Endodermal cell (in vitro differentiated cells): ENCODE measurements at regions not wholly inside any gene's neighbourhood (a gene's known extent, or its start where the extent isn't known, plus 50 kb on each side); places are given as distances from the start of the nearest gene placed in this dataset.

Experiments
- DNase-seq: peaks from one replicate; pipeline ENCODE4 v3.0.0-alpha.2; 2017
- H3K27ac ChIP-seq: 2 replicates; pipeline ENCODE4 v1.5.1; 2013; ENCODE audit warnings: mild to moderate bottlenecking, low read depth, low read length, moderate library complexity
- H3K27me3 ChIP-seq: 2 replicates; pipeline ENCODE4 v1.6.1; 2013; ENCODE audit warnings: mild to moderate bottlenecking, low read length, moderate library complexity; ENCODE audit not compliant: insufficient read depth, control insufficient read depth, poor library complexity, severe bottlenecking
- H3K36me3 ChIP-seq: 2 replicates; pipeline ENCODE4 v1.7.0; 2013; ENCODE audit warnings: mild to moderate bottlenecking, low read length, moderate library complexity; ENCODE audit not compliant: control insufficient read depth, insufficient read depth
- H3K4me1 ChIP-seq: one replicate; pipeline ENCODE4 v1.7.0; 2013; ENCODE audit warnings: low read length; ENCODE audit not compliant: control insufficient read depth, insufficient read depth
- H3K4me3 ChIP-seq: 2 replicates; pipeline ENCODE4 v1.5.1; 2013; ENCODE audit warnings: mild to moderate bottlenecking, low read length, moderate library complexity
- H3K9ac ChIP-seq: 2 replicates; pipeline ENCODE4 v1.6.1; 2013; ENCODE audit warnings: mild to moderate bottlenecking, low read length, moderate library complexity; ENCODE audit not compliant: poor library complexity, severe bottlenecking; ENCODE audit errors: extremely low read depth
- H3K9me3 ChIP-seq: 2 replicates; pipeline ENCODE4 v1.6.1; 2013; ENCODE audit warnings: mild to moderate bottlenecking, low read length, moderate library complexity; ENCODE audit not compliant: control insufficient read depth
- H3K27ac Mint-ChIP-seq: 2 replicates; pipeline ENCODE4 v1.8.0; 2020; ENCODE audit warnings: mixed read lengths
- H3K27me3 Mint-ChIP-seq: 2 replicates; pipeline ENCODE4 v1.8.0; 2021; ENCODE audit warnings: mild to moderate bottlenecking, mixed read lengths; ENCODE audit not compliant: insufficient read depth
- H3K36me3 Mint-ChIP-seq: 2 replicates; pipeline ENCODE4 v1.8.0; 2020; ENCODE audit warnings: low read depth, mixed read lengths
- H3K4me1 Mint-ChIP-seq: 2 replicates; pipeline ENCODE4 v1.8.0; 2020; ENCODE audit warnings: mixed read lengths
- H3K4me3 Mint-ChIP-seq: 2 replicates; pipeline ENCODE4 v1.8.0; 2020; ENCODE audit warnings: mild to moderate bottlenecking, moderate library complexity, mixed read lengths
- H3K9me3 Mint-ChIP-seq: 2 replicates; pipeline ENCODE4 v1.8.0; 2020; ENCODE audit warnings: mild to moderate bottlenecking, mixed read lengths
- WGBS, 2 experiments: methylation state at CpG; one replicate each; pipeline versions ENCODE4 v1.1.5 to v1.1.7; 2013; ENCODE audit warnings: missing lambda C conversion rate in 2 of 2, mixed read lengths in 1 of 2; ENCODE audit not compliant: insufficient coverage in 1 of 2, insufficient read length in 1 of 2; 5-methylcytosine and 5-hydroxymethylcytosine counted together
- TF ChIP-seq, protein P1 (sequence below): fragments of 200-600 bp; sonication (generic); conservative IDR thresholded peaks from 2 replicates; pipeline ENCODE4 v1.5.0; 2021; ENCODE audit warnings: antibody characterized with exemption, mild to moderate bottlenecking

- no peaks in the 10 kb centered on the region for H3K27me3 Mint-ChIP-seq
- H3K4me1 Mint-ChIP-seq = no peaks in the 10 kb centered on the region
- Histone ChIP-seq H3K27me3 (no peaks in the 10 kb centered on the region), H3K9me3 (no peaks in the 10 kb centered on the region), H3K36me3 (no peaks in the 10 kb centered on the region), H3K4me1 (no peaks in the 10 kb centered on the region), H3K27ac (no peak overlapping the region), H3K9ac (no peak overlapping the region), H3K4me3 (no peak overlapping the region)
- no peaks in the 10 kb centered on the region for H3K36me3 Mint-ChIP-seq
- TF ChIP-seq, protein P1, sequence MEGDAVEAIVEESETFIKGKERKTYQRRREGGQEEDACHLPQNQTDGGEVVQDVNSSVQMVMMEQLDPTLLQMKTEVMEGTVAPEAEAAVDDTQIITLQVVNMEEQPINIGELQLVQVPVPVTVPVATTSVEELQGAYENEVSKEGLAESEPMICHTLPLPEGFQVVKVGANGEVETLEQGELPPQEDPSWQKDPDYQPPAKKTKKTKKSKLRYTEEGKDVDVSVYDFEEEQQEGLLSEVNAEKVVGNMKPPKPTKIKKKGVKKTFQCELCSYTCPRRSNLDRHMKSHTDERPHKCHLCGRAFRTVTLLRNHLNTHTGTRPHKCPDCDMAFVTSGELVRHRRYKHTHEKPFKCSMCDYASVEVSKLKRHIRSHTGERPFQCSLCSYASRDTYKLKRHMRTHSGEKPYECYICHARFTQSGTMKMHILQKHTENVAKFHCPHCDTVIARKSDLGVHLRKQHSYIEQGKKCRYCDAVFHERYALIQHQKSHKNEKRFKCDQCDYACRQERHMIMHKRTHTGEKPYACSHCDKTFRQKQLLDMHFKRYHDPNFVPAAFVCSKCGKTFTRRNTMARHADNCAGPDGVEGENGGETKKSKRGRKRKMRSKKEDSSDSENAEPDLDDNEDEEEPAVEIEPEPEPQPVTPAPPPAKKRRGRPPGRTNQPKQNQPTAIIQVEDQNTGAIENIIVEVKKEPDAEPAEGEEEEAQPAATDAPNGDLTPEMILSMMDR = no peak
- no peak for DNase-seq
- H3K27ac Mint-ChIP-seq = no peak overlapping the region
- WGBS, 2 experiments = 96 to 98% methylated on average over 7 to 8 of the region's 8 CpGs
- no peaks in the 10 kb centered on the region for H3K9me3 Mint-ChIP-seq
- no peak overlapping the region for H3K4me3 Mint-ChIP-seq
Observed at GRCh38 chr4:33886356-33886755, 2358.0 kb downstream of the ARAP2 start.

DNA sequence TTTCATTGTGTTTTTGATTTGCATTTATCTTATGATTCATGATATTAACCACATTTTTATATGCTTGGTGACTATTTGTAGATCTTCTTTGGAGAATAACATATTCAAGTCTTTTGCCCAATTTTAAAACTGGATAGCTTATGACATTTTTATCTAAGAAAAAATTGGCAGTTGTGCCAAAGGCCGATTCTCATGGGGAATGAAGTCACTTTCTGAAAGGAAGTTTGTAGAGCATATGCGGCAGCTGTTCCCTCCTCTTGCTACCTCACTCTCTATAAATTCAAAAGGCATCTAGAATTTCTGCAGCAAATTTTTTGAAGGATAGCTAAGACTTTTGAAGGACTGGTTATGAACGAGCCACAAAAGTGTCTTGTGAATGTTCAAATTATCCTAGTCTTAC lies 2353.5 kb downstream of the ARAP2 start:
- Mint-ChIP-seq H3K9me3 (no peaks in the 10 kb centered on the region), H3K4me1 (no peaks in the 10 kb centered on the region), H3K27ac (no peak overlapping the region), H3K36me3 (no peaks in the 10 kb centered on the region), H3K27me3 (no peaks in the 10 kb centered on the region), H3K4me3 (no peak overlapping the region)
- Histone ChIP-seq H3K9ac (no peak overlapping the region), H3K36me3 (no peaks in the 10 kb centered on the region), H3K4me3 (no peak overlapping the region), H3K9me3 (no peaks in the 10 kb centered on the region), H3K27me3 (no peaks in the 10 kb centered on the region), H3K4me1 (no peaks in the 10 kb centered on the region), H3K27ac (no peak overlapping the region)
- DNase-seq = no peak
- 92 to 100% methylated on average over 2 to 3 of the region's 3 CpGs for WGBS, 2 experiments
- TF ChIP-seq, protein P1 = no peak

DNA sequence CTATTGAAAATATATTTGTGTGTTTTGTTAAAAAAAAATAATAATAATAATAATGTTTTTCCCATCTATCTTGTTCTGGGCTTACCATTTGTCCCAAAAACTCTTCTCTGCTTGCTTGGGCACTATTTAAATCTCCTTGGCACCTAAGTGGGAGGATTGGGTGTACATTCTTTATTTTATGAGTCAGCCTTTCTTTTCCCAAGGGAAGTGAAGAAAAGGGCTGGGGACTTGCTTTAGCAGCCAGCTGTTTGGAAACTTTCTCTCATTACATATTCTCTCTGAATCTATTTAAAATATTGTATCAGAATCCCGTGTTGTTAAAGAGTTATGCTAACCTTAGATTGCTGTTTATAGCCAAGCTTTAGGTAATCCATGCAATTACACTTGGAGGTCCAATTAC lies 2332.4 kb downstream of the ARAP2 start:
- WGBS, 2 experiments = 92% methylated on average over 1 of the region's 1 CpG; no CpG with 5 or more reads in 1 of the 2 experiments
- Histone ChIP-seq H3K27ac (no peak overlapping the region), H3K4me1 (no peaks in the 10 kb centered on the region), H3K36me3 (no peaks in the 10 kb centered on the region), H3K4me3 (no peak overlapping the region), H3K9ac (no peak overlapping the region), H3K27me3 (no peaks in the 10 kb centered on the region), H3K9me3 (peaks cover 50% of the 10 kb centered on the region)
- Mint-ChIP-seq H3K4me3 (no peak overlapping the region), H3K27me3 (no peaks in the 10 kb centered on the region), H3K36me3 (peaks cover 3% of the 10 kb centered on the region), H3K27ac (no peak overlapping the region), H3K9me3 (peaks cover 48% of the 10 kb centered on the region), H3K4me1 (no peaks in the 10 kb centered on the region)
- no peak for DNase-seq
- TF ChIP-seq, protein P1 = no peak
